ENCODE measurements at regions not wholly inside any gene's neighbourhood (a gene's known extent, or its start where the extent isn't known, plus 50 kb on each side); places are given as distances from the start of the nearest gene placed in this dataset.

GRCh38 chr6:15907914-15908518, 220.9 kb upstream of the MYLIP start:
- no peak for TF ChIP-seq CTCF (IDR thresholded peaks at IDR 0.05)
- TF ChIP-seq POLR2A (IDR thresholded peaks at IDR 0.05): no peak

All from uterus (tissue), 2 donors.